IPS-NIHi7 (cell line): ENCODE measurements at regions not wholly inside any gene's neighbourhood (a gene's known extent, or its start where the extent isn't known, plus 50 kb on each side); places are given as distances from the start of the nearest gene placed in this dataset.
"Not testable (repeated sequence)": the region's sequence is repeated elsewhere in the genome, so short reads cannot be mapped to it uniquely, and the experiment has no call there.

Experiments used
- DNase-seq: peaks from one replicate; pipeline ENCODE4 v3.0.0; 2012; ENCODE audit warnings: mixed read lengths; ENCODE audit errors: extremely low spot score

GRCh38 chr2:195572895-195573683, 83.9 kb upstream of the SLC39A10 start:
- no peak for DNase-seq

GRCh38 chr2:195570329-195570728, 86.7 kb upstream of the SLC39A10 start:
- DNase-seq = no peak

- no peak for DNase-seq
Observed at GRCh38 chr2:195569255-195569654, 87.8 kb upstream of the SLC39A10 start.

GRCh38 chr2:195564625-195565135, 92.3 kb upstream of the SLC39A10 start:
- DNase-seq = not testable (repeated sequence)

- DNase-seq = no peak
Observed at GRCh38 chr2:195563857-195564512, 93.0 kb upstream of the SLC39A10 start.

GRCh38 chr2:195562570-195563566, 94.2 kb upstream of the SLC39A10 start:
- DNase-seq = no peak

GRCh38 chr2:195561116-195561921, 95.7 kb upstream of the SLC39A10 start:
- no peak for DNase-seq

GRCh38 chr2:195560209-195560895, 96.7 kb upstream of the SLC39A10 start:
- DNase-seq = no peak

GRCh38 chr2:195559431-195559914, 97.6 kb upstream of the SLC39A10 start:
- peak; percentile 11 for DNase-seq

GRCh38 chr2:195555971-195556370, 101.1 kb upstream of the SLC39A10 start:
- no peak for DNase-seq

- DNase-seq = no peak
Observed at GRCh38 chr2:195552581-195552980, 104.4 kb upstream of the SLC39A10 start.

- no peak for DNase-seq
Observed at GRCh38 chr2:195548198-195548940, 108.7 kb upstream of the SLC39A10 start.

- DNase-seq = not testable (repeated sequence)
Observed at GRCh38 chr2:195547268-195547840, 109.7 kb upstream of the SLC39A10 start.

- DNase-seq = no peak
Observed at GRCh38 chr2:195545811-195546210, 111.2 kb upstream of the SLC39A10 start.

GRCh38 chr2:195543902-195544894, 112.8 kb upstream of the SLC39A10 start:
- no peak for DNase-seq

- no peak for DNase-seq
Observed at GRCh38 chr2:195543063-195543462, 114.0 kb upstream of the SLC39A10 start.

GRCh38 chr2:195542067-195542466, 115.0 kb upstream of the SLC39A10 start:
- no peak for DNase-seq

- DNase-seq = no peak
Observed at GRCh38 chr2:195538937-195539336, 118.1 kb upstream of the SLC39A10 start.
